Breast epithelium (tissue), 4 donors: ENCODE measurements at regions not wholly inside any gene's neighbourhood (a gene's known extent, or its start where the extent isn't known, plus 50 kb on each side); places are given as distances from the start of the nearest gene placed in this dataset.

ENCODE experiments used
- DNase-seq, 2 donors: peaks; one replicate each; pipeline ENCODE4 v3.0.0-alpha.2; 2019; ENCODE audit warnings: low spot score in 2 of 2
- H3K27ac ChIP-seq, 2 donors: fragments of 200-600 bp; sonication (generic) in 1 of 2; one replicate each; pipeline ENCODE4 v1.5.1; 2016 to 2019; ENCODE audit warnings: mild to moderate bottlenecking in 1 of 2
- H3K27me3 ChIP-seq, 2 donors: fragments of 200-600 bp; sonication (generic) in 1 of 2; one replicate each; pipeline versions ENCODE4 v1.5.1 to v1.6.0; 2017 to 2019; ENCODE audit warnings: control low read depth in 1 of 2, mild to moderate bottlenecking in 1 of 2
- H3K36me3 ChIP-seq: fragments of 200-600 bp; one replicate; pipeline ENCODE4 v1.5.1; 2019
- H3K4me1 ChIP-seq, 2 donors: fragments of 200-600 bp; sonication (generic); one replicate each; pipeline ENCODE4 v1.5.1; 2016 to 2019; ENCODE audit warnings: control low read depth in 1 of 2
- H3K4me3 ChIP-seq, 3 donors: fragments of 200-600 bp; sonication (generic); 1 replicate in 2 of 3; 2 replicates in 1 of 3; pipeline ENCODE4 v1.5.1; 2016 to 2019; ENCODE audit warnings: mild to moderate bottlenecking in 3 of 3, moderate library complexity in 2 of 3
- H3K9me3 ChIP-seq, 2 donors: fragments of 200-600 bp; sonication (generic) in 1 of 2; one replicate each; pipeline ENCODE4 v1.5.1; 2016 to 2019; ENCODE audit warnings: control low read depth in 1 of 2
- CTCF ChIP-seq, 3 donors: fragments of 450-650 bp; IDR thresholded peaks; one replicate each; pipeline ENCODE4 v1.5.1; 2016 to 2017; ENCODE audit warnings: antibody characterized with exemption in 3 of 3, mild to moderate bottlenecking in 3 of 3, moderate library complexity in 3 of 3
- POLR2A ChIP-seq: fragments of 450-650 bp; IDR thresholded peaks from one replicate; pipeline ENCODE4 v1.6.1; 2016; ENCODE audit warnings: antibody characterized with exemption, mild to moderate bottlenecking, moderate library complexity
- POLR2AphosphoS5 ChIP-seq, 3 donors: sonication (generic); formaldehyde crosslinking; IDR thresholded peaks; one replicate each; pipeline ENCODE4 v1.6.1; 2017; ENCODE audit warnings: antibody characterized with exemption in 3 of 3
- intact Hi-C: fragments of 100-400 bp; cut with DNase I; formaldehyde crosslinking; loops from one replicate; pipeline ENCODE4 v1.15.1; 2023; ENCODE audit warnings: low total_unique reads

GRCh38 chr13:64934569-64935362 is 2295.4 kb downstream of the PCDH9 start:
- no peak overlapping the region for H3K27ac ChIP-seq
- no peak for DNase-seq
- no peaks in the 10 kb centered on the region for H3K4me1 ChIP-seq
- H3K27me3 ChIP-seq: no peaks in the 10 kb centered on the region
- H3K36me3 ChIP-seq: no peaks in the 10 kb centered on the region
- intact Hi-C loops: no loop called here
- TF ChIP-seq CTCF (IDR thresholded peaks at IDR 0.05) (no peak), POLR2AphosphoS5 (IDR thresholded peaks at IDR 0.05) (no peak), POLR2A (no peak)
- H3K4me3 ChIP-seq: no peak overlapping the region
- no peaks in the 10 kb centered on the region for H3K9me3 ChIP-seq

- intact Hi-C loops: no loop called here
- Histone ChIP-seq H3K27ac (no peak overlapping the region), H3K4me1 (no peaks in the 10 kb centered on the region), H3K27me3 (no peaks in the 10 kb centered on the region), H3K4me3 (no peak overlapping the region), H3K36me3 (no peaks in the 10 kb centered on the region), H3K9me3 (no peaks in the 10 kb centered on the region)
- no peak for DNase-seq
- TF ChIP-seq CTCF (IDR thresholded peaks at IDR 0.05) (no peak), POLR2A (no peak), POLR2AphosphoS5 (IDR thresholded peaks at IDR 0.05) (no peak)
Observed at GRCh38 chr13:64930636-64931035, 2299.5 kb downstream of the PCDH9 start.

GRCh38 chr13:64928696-64929499 is 2301.2 kb downstream of the PCDH9 start:
- intact Hi-C loops: no loop called here
- H3K9me3 ChIP-seq: peaks cover 0 to 3% of the 10 kb centered on the region in 2 donors
- H3K36me3 ChIP-seq: no peaks in the 10 kb centered on the region
- no peak overlapping the region for H3K27ac ChIP-seq
- TF ChIP-seq CTCF (IDR thresholded peaks at IDR 0.05): no peak
- no peak for DNase-seq
- H3K4me3 ChIP-seq: no peak overlapping the region
- no peaks in the 10 kb centered on the region for H3K27me3 ChIP-seq
- no peaks in the 10 kb centered on the region for H3K4me1 ChIP-seq

GRCh38 chr13:64925727-64926126 is 2304.4 kb downstream of the PCDH9 start:
- H3K27ac ChIP-seq: no peak overlapping the region
- intact Hi-C loops: no loop called here
- H3K4me3 ChIP-seq: no peak overlapping the region
- no peaks in the 10 kb centered on the region for H3K4me1 ChIP-seq
- DNase-seq: no peak
- no peaks in the 10 kb centered on the region for H3K36me3 ChIP-seq
- TF ChIP-seq POLR2A: no peak
- TF ChIP-seq POLR2AphosphoS5 (IDR thresholded peaks at IDR 0.05): no peak
- TF ChIP-seq CTCF (IDR thresholded peaks at IDR 0.05): no peak
- H3K27me3 ChIP-seq: no peaks in the 10 kb centered on the region
- peaks cover 0 to 3% of the 10 kb centered on the region in 2 donors for H3K9me3 ChIP-seq

GRCh38 chr13:64925284-64925683 is 2304.9 kb downstream of the PCDH9 start:
- no peaks in the 10 kb centered on the region for H3K36me3 ChIP-seq
- no peak for DNase-seq

More at GRCh38 chr13:64925284-64925683, 2304.9 kb downstream of the PCDH9 start:
- intact Hi-C loops: no loop called here
- no peaks in the 10 kb centered on the region for H3K27me3 ChIP-seq
- no peak overlapping the region for H3K4me3 ChIP-seq
- H3K4me1 ChIP-seq: no peaks in the 10 kb centered on the region
- no peak overlapping the region for H3K27ac ChIP-seq
- TF ChIP-seq CTCF (IDR thresholded peaks at IDR 0.05) (no peak), POLR2A (no peak), POLR2AphosphoS5 (IDR thresholded peaks at IDR 0.05) (no peak)
- H3K9me3 ChIP-seq: peaks cover 0 to 3% of the 10 kb centered on the region in 2 donors
